Neural cell (in vitro differentiated cells): ENCODE measurements at regions not wholly inside any gene's neighbourhood (a gene's known extent, or its start where the extent isn't known, plus 50 kb on each side); places are given as distances from the start of the nearest gene placed in this dataset.
"Not testable (repeated sequence)": the region's sequence is repeated elsewhere in the genome, so short reads cannot be mapped to it uniquely, and the experiment has no call there.

Experiments
- H2AFZ ChIP-seq: fragments of 200-600, 300-800 bp; sonication (generic), shearing (Covaris generic); 2 replicates; pipeline ENCODE4 v1.6.0; 2014; ENCODE audit warnings: low read depth, mild to moderate bottlenecking, antibody characterized with exemption, low read length, moderate library complexity
- H3F3A ChIP-seq: fragments of 200-600 bp; shearing (Covaris generic); 2 replicates; pipeline ENCODE4 v1.6.1; 2016; ENCODE audit warnings: mild to moderate bottlenecking, moderate library complexity, mixed read lengths, antibody characterized with exemption, low read length; ENCODE audit not compliant: insufficient read depth, poor library complexity, severe bottlenecking
- H3K27ac ChIP-seq: fragments of 200-600, 300-800 bp; sonication (generic), shearing (Covaris generic); 2 replicates; pipeline ENCODE4 v1.5.1; 2014; ENCODE audit warnings: mild to moderate bottlenecking, low read length, moderate library complexity
- H3K27me3 ChIP-seq: fragments of 300-800, 200-600 bp; sonication (generic), shearing (Covaris generic); 2 replicates; pipeline ENCODE4 v1.6.0; 2014; ENCODE audit warnings: mild to moderate bottlenecking, low read depth, low read length, moderate library complexity; ENCODE audit not compliant: insufficient read depth
- H3K36me3 ChIP-seq: fragments of 300-800, 200-600 bp; sonication (generic), shearing (Covaris generic); 2 replicates; pipeline ENCODE4 v1.5.1; 2014; ENCODE audit warnings: mild to moderate bottlenecking, antibody characterized with exemption, low read length, moderate library complexity; ENCODE audit not compliant: insufficient read depth
- H3K4me2 ChIP-seq: fragments of 300-800, 200-600 bp; sonication (generic), shearing (Covaris generic); 2 replicates; pipeline ENCODE4 v1.6.0; 2014; ENCODE audit warnings: mild to moderate bottlenecking, low read length
- H3K4me3 ChIP-seq: fragments of 300-800, 200-600 bp; sonication (generic), shearing (Covaris generic); 2 replicates; pipeline ENCODE4 v1.5.1; 2014; ENCODE audit warnings: mild to moderate bottlenecking, low read length, moderate library complexity
- H3K79me2 ChIP-seq: fragments of 200-600 bp; shearing (Covaris generic); replicated peaks from 2 replicates; pipeline ENCODE4 v1.6.0; 2014; ENCODE audit warnings: mild to moderate bottlenecking, low read length, moderate library complexity; ENCODE audit not compliant: insufficient read depth
- H3K9ac ChIP-seq: fragments of 300-800, 200-600 bp; sonication (generic), shearing (Covaris generic); 2 replicates; pipeline ENCODE4 v1.6.1; 2016; ENCODE audit warnings: mild to moderate bottlenecking, low read length, mixed read lengths
- H3K9me2 ChIP-seq: fragments of 200-600 bp; shearing (Covaris generic); 2 replicates; pipeline ENCODE4 v1.6.1; 2016; ENCODE audit warnings: mild to moderate bottlenecking, low read length, mixed read lengths; ENCODE audit not compliant: insufficient read depth
- H3K9me3 ChIP-seq: fragments of 200-600, 300-800 bp; sonication (generic), shearing (Covaris generic); 2 replicates; pipeline ENCODE4 v1.6.1; 2016; ENCODE audit warnings: mild to moderate bottlenecking, mixed run types, low read length, moderate library complexity, mixed read lengths
- H4K20me1 ChIP-seq: fragments of 200-600 bp; shearing (Covaris generic); 2 replicates; pipeline ENCODE4 v1.6.1; 2016; ENCODE audit warnings: mild to moderate bottlenecking, mixed run types; ENCODE audit not compliant: insufficient read depth
- CTCF ChIP-seq: fragments of 450-650 bp; IDR thresholded peaks from 2 replicates; pipeline ENCODE4 v1.5.1; 2014; ENCODE audit warnings: antibody characterized with exemption, mild to moderate bottlenecking, moderate library complexity; ENCODE audit not compliant: poor library complexity, severe bottlenecking
- EP300 ChIP-seq: fragments of 450-650 bp; conservative IDR thresholded peaks from 2 replicates; pipeline ENCODE4 v1.6.1; 2014; ENCODE audit warnings: antibody characterized with exemption, mild to moderate bottlenecking, moderate library complexity; ENCODE audit not compliant: poor library complexity, severe bottlenecking
- EZH2 ChIP-seq: fragments of 200-600, 300-800 bp; shearing (Covaris generic), sonication (generic); IDR thresholded peaks from 2 replicates; pipeline ENCODE4 v1.6.1; 2014; ENCODE audit warnings: antibody characterized with exemption, low read length, borderline replicate concordance, mild to moderate bottlenecking; ENCODE audit not compliant: insufficient read depth, poor library complexity, severe bottlenecking
- MXI1 ChIP-seq: fragments of 450-650 bp; conservative IDR thresholded peaks from 2 replicates; pipeline ENCODE4 v1.6.1; 2014; ENCODE audit warnings: antibody characterized with exemption, mild to moderate bottlenecking; ENCODE audit not compliant: poor library complexity, severe bottlenecking
- POLR2AphosphoS5 ChIP-seq: IDR thresholded peaks from 2 replicates; pipeline ENCODE4 v1.6.1; 2012
- RAD21 ChIP-seq: fragments of 450-650 bp; conservative IDR thresholded peaks from 2 replicates; pipeline ENCODE4 v1.6.1; 2014; ENCODE audit warnings: antibody characterized with exemption, mild to moderate bottlenecking, moderate library complexity
- REST ChIP-seq: IDR thresholded peaks from 2 replicates; pipeline ENCODE4 v1.6.1; 2012; ENCODE audit warnings: borderline replicate concordance
- SMC3 ChIP-seq: fragments of 450-650 bp; conservative IDR thresholded peaks from 2 replicates; pipeline ENCODE4 v1.6.1; 2014; ENCODE audit warnings: antibody characterized with exemption, mild to moderate bottlenecking, moderate library complexity; ENCODE audit not compliant: poor library complexity
- TAF1 ChIP-seq: IDR thresholded peaks from 2 replicates; pipeline ENCODE4 v1.6.1; 2012; ENCODE audit warnings: low read depth

- Histone ChIP-seq H3K9me3 (no peaks in the 10 kb centered on the region), H3K9me2 (no peaks in the 10 kb centered on the region), H4K20me1 (no peaks in the 10 kb centered on the region), H3K9ac (no peak overlapping the region), H3K27me3 (no peaks in the 10 kb centered on the region), H3K4me2 (no peak overlapping the region), H3F3A (no peaks in the 10 kb centered on the region), H3K79me2 (no peaks in the 10 kb centered on the region), H2AFZ (no peak overlapping the region), H3K36me3 (no peaks in the 10 kb centered on the region), H3K4me3 (no peak overlapping the region), H3K27ac (no peak overlapping the region)
- TF ChIP-seq RAD21: no peak
- no peak for TF ChIP-seq POLR2AphosphoS5
- TF ChIP-seq EP300: no peak
- no peak for TF ChIP-seq REST
- no peak for TF ChIP-seq SMC3
- no peak for TF ChIP-seq MXI1
- no peak for TF ChIP-seq CTCF
- TF ChIP-seq EZH2: no peak
Measured at GRCh38 chr10:85408388-85408787, 958.2 kb downstream of the GRID1 start.

GRCh38 chr10:85410586-85410985 is 956.0 kb downstream of the GRID1 start:
- not testable (repeated sequence) for H3K79me2 ChIP-seq, H3K27ac ChIP-seq, H3K4me2 ChIP-seq, H3K27me3 ChIP-seq, H2AFZ ChIP-seq, H3K9ac ChIP-seq, H4K20me1 ChIP-seq, H3K9me2 ChIP-seq, H3K36me3 ChIP-seq, H3K4me3 ChIP-seq, H3F3A ChIP-seq, H3K9me3 ChIP-seq

- TF ChIP-seq MXI1: no peak
- no peak for TF ChIP-seq REST
- no peak for TF ChIP-seq TAF1
- TF ChIP-seq EZH2: no peak
- no peak for TF ChIP-seq EP300
- TF ChIP-seq CTCF: no peak
- no peak for TF ChIP-seq SMC3
- no peak for TF ChIP-seq RAD21
- TF ChIP-seq POLR2AphosphoS5: no peak
- H3F3A ChIP-seq: no peaks in the 10 kb centered on the region
- no peaks in the 10 kb centered on the region for H3K79me2 ChIP-seq
- H3K9ac ChIP-seq: no peak overlapping the region
- H3K4me3 ChIP-seq: no peak overlapping the region
- no peak overlapping the region for H3K27ac ChIP-seq
- no peaks in the 10 kb centered on the region for H4K20me1 ChIP-seq
- no peaks in the 10 kb centered on the region for H3K36me3 ChIP-seq
- no peaks in the 10 kb centered on the region for H3K9me2 ChIP-seq
- H3K9me3 ChIP-seq: no peaks in the 10 kb centered on the region
- H2AFZ ChIP-seq: no peak overlapping the region
- no peaks in the 10 kb centered on the region for H3K27me3 ChIP-seq
- no peak overlapping the region for H3K4me2 ChIP-seq
Measured at GRCh38 chr10:85413570-85413969, 953.0 kb downstream of the GRID1 start.
